Lower leg skin (tissue), 4 donors: ENCODE measurements at regions not wholly inside any gene's neighbourhood (a gene's known extent, or its start where the extent isn't known, plus 50 kb on each side); places are given as distances from the start of the nearest gene placed in this dataset.

Experiments
- DNase-seq, 2 donors: peaks; one replicate each; pipeline ENCODE4 v3.0.0-alpha.2; 2019; ENCODE audit warnings: low spot score in 2 of 2
- H3K4me3 ChIP-seq: fragments of 200-600 bp; sonication (generic); 2 replicates; pipeline ENCODE4 v1.5.1; 2017; ENCODE audit warnings: mild to moderate bottlenecking, low read depth; ENCODE audit not compliant: poor library complexity, severe bottlenecking
- POLR2A ChIP-seq, 2 donors: fragments of 450-650 bp; IDR thresholded peaks; one replicate each; pipeline ENCODE4 v1.6.1; 2016 to 2017; ENCODE audit warnings: antibody characterized with exemption in 2 of 2, mild to moderate bottlenecking in 1 of 2, moderate library complexity in 1 of 2
- WGBS, 2 donors: methylation state at CpG; one replicate each; pipeline ENCODE4 v1.1.5; 2018; 5-methylcytosine and 5-hydroxymethylcytosine counted together
- intact Hi-C: fragments of 100-400 bp; cut with DNase I; formaldehyde crosslinking; loops from one replicate; pipeline ENCODE4 v1.15.0; 2023; ENCODE audit warnings: low total_unique reads
- TF ChIP-seq, protein P1 (sequence below), 3 donors: fragments of 450-650 bp; IDR thresholded peaks; one replicate each; pipeline ENCODE4 v1.5.1; 2016; ENCODE audit warnings: antibody characterized with exemption in 3 of 3, mild to moderate bottlenecking in 3 of 3, moderate library complexity in 2 of 3

DNA sequence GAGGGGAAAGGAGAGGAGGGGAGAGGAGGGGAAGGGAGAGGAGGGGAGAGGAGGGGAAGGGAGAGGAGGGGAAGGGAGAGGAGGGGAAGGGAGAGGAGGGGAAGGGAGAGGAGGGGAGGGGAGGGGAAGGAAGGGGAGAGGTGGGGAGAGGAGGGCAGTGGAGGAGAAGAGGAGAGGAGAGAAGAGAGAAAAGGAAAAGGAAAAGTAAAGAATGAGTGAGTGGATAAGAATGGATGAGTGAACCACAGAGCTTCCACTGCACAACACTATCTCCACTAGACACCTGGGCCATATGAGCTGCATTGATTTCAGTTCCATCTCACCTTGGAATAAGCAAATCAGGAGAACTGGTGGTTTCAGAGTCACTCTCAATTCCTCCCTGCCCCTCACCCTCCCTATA is 204.1 kb upstream of the TOX3 start:
- no peak overlapping the region for H3K4me3 ChIP-seq
- TF ChIP-seq POLR2A (IDR thresholded peaks at IDR 0.05): no peak
- TF ChIP-seq, protein P1, sequence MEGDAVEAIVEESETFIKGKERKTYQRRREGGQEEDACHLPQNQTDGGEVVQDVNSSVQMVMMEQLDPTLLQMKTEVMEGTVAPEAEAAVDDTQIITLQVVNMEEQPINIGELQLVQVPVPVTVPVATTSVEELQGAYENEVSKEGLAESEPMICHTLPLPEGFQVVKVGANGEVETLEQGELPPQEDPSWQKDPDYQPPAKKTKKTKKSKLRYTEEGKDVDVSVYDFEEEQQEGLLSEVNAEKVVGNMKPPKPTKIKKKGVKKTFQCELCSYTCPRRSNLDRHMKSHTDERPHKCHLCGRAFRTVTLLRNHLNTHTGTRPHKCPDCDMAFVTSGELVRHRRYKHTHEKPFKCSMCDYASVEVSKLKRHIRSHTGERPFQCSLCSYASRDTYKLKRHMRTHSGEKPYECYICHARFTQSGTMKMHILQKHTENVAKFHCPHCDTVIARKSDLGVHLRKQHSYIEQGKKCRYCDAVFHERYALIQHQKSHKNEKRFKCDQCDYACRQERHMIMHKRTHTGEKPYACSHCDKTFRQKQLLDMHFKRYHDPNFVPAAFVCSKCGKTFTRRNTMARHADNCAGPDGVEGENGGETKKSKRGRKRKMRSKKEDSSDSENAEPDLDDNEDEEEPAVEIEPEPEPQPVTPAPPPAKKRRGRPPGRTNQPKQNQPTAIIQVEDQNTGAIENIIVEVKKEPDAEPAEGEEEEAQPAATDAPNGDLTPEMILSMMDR (IDR thresholded peaks at IDR 0.05): no peak
- peak in 1 of 2 donors; percentile 0 for DNase-seq
- intact Hi-C loops: no loop called here

DNA sequence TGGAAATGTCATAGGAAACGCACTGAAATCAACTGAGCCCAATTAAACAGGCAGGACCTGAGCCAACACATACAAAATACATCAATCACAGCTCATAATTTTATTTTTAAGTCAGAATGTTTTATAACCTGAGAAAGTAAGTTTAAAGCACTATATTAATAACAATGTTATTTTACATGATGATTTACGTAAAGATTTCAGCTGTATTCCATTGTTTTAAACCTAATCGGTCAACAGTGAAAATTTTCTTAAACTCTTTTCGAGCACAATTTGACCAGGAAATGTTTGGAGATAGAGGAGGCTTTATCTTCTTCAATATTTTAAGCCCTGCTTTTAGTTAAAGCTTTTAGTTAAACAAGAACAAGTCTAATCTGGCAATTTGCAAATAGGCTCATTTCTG is 201.8 kb upstream of the TOX3 start:
- WGBS, 2 donors: 75 to 80% methylated on average over 4 of the region's 4 CpGs
- intact Hi-C loops: no loop called here
- no peak overlapping the region for H3K4me3 ChIP-seq
- TF ChIP-seq POLR2A (IDR thresholded peaks at IDR 0.05): no peak
- TF ChIP-seq, protein P1 (IDR thresholded peaks at IDR 0.05): no peak
- no peak for DNase-seq

DNA sequence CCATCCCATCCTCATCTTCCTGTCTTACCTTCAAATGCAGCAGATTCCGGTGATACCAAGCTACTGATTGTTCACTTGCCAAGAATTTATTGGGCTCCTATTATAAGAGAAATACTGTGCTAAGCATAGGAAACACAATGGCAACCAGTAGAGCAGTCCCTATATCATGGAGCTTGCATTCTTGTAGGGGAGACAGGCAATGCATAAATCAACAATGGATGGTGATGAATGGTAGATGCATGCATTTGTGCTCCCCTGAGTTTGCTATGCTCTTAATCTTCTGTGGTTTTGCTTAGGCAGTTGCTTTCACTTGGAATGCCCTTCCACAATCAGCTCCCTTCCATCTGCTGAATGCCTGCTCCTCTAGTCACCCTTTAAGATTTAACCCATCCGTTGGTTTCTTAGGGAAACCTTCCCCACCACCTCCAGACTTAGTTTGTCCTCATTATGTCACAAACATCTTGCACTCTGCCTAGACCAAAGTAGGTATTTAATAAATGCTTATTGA is 200.2 kb upstream of the TOX3 start:
- WGBS, 2 donors: 68 to 85% methylated on average over 2 of the region's 2 CpGs
- TF ChIP-seq POLR2A (IDR thresholded peaks at IDR 0.05): no peak
- TF ChIP-seq, protein P1 (IDR thresholded peaks at IDR 0.05): no peak
- intact Hi-C loops: loop anchor here (2.0 kb wide), 1 partner anchor 42 kb away; no protein-coding TSS in a partner anchor

DNA sequence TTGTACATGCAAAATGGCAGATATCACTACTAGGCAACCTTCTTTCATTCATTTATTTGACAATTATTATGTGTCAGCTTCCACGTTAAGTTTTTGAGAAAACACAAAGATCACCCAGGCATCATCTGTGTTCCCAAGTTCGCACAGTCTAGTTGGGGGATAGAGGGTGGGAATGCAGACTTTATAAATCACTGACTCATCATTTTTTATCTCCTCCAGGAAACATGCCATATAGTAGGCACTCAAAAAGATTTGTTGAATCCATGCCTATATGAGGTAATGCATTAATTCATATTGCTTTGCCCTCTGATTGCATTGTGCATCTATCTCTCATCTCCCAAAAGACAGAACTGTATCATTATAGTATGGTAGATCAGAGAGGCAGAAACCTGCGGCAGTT is 196.8 kb upstream of the TOX3 start:
- H3K4me3 ChIP-seq: no peak overlapping the region
- TF ChIP-seq POLR2A (IDR thresholded peaks at IDR 0.05): no peak
- TF ChIP-seq, protein P1 (IDR thresholded peaks at IDR 0.05): no peak
- no peak for DNase-seq
- WGBS, 2 donors: 82 to 87% methylated on average over 3 of the region's 3 CpGs
- intact Hi-C loops: no loop called here

More for the DNA sequence above, 200.2 kb upstream of the TOX3 start:
- H3K4me3 ChIP-seq: no peak overlapping the region
- no peak for DNase-seq

DNA sequence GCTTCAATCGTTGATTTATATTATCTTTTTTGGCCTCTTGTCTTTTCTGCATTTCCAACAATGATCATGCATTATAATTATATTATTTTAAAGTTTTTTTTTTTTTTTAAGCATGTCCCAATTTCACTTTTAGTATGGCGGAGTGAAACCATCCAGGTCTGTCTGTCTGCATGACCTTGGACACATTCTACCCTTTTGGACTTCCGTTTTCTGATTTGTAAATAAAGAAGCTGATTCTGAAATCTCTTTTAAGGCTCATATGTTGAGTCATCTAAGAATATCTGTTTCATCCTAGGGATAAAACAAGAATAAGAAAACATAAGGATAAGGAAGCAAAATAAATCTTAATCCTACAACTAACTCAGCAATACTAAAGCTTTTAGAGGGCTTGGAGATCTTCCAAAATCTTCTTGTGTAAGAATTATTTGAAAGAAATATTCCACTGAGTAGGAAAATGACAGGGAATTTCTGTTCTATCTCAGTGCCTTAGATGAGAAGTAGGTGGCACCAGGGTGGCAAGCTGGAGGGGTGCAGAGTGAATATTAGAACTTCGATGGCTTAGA is 195.7 kb upstream of the TOX3 start:
- no peak for DNase-seq
- intact Hi-C loops: no loop called here
- 80 to 85% methylated on average over 4 of the region's 4 CpGs for WGBS, 2 donors
- TF ChIP-seq POLR2A (IDR thresholded peaks at IDR 0.05): no peak
- TF ChIP-seq, protein P1 (IDR thresholded peaks at IDR 0.05): no peak
- H3K4me3 ChIP-seq: no peak overlapping the region

DNA sequence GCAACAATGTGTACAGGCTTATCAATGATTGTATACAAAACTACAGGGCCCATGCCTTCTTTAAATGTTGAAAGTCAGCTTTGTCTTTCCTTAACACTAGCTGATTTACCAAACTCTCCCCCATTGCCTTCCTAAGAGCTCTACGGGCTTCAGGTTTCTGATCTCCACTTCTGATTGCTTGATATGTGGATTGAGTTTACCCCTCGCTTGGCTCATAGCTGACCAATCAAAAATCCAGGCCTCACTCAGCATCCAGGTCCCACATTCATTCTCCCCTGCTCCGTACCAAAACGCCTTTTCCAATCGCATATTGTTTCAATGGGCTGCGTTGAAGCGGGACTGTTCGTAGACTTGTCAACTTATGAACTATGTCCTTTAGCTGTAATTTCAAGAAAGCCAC is 195.1 kb upstream of the TOX3 start:
- intact Hi-C loops: no loop called here
- 87 to 94% methylated on average over 8 of the region's 8 CpGs for whole genome bisulfite sequencing, 2 donors
- no peak for DNase-seq
- H3K4me3 ChIP-seq: no peak overlapping the region
- TF ChIP-seq, protein P1 (IDR thresholded peaks at IDR 0.05): no peak
- no peak for TF ChIP-seq POLR2A (IDR thresholded peaks at IDR 0.05)
